Endothelial cell of umbilical vein (primary cell): ENCODE measurements at regions not wholly inside any gene's neighbourhood (a gene's known extent, or its start where the extent isn't known, plus 50 kb on each side); places are given as distances from the start of the nearest gene placed in this dataset.

ENCODE experiments used
- BruUV-seq: library from RNA; stranded (reverse); fragments of 400-500 nt; replicated peaks from 2 replicates; lab custom pipeline; 2021; lab: Mats Ljungman, UMichigan
- CTCF ChIA-PET: fragments of 300-600, 350-600 bp; sonication (Branson Sonifier 250); formaldehyde crosslinking; loops from one replicate; lab custom pipeline; 2021; ENCODE audit warnings: antibody characterized with exemption, inconsistent platforms; lab: Charles Lee
- POLR2A ChIA-PET: fragments of 300-600, 350-600 bp; sonication (Branson Sonifier 250); formaldehyde crosslinking; loops from one replicate; lab custom pipeline; 2021; ENCODE audit warnings: antibody characterized with exemption, inconsistent platforms; lab: Charles Lee
- DNase-seq: peaks from one replicate; pipeline ENCODE4 v3.0.0-alpha.2; 2011; ENCODE audit warnings: low read depth, low spot score
- FAIRE-seq: peaks from 2 replicates; lab custom pipeline; 2011; peaks lifted over from hg19 to GRCh38; lab: Jason Lieb, UNC
- H2AFZ ChIP-seq: 2 replicates; pipeline ENCODE4 v1.6.0; 2012; ENCODE audit warnings: low read depth, low read length, control low read depth, inconsistent platforms
- H3K27ac ChIP-seq: 2 replicates; pipeline ENCODE4 v1.5.1; 2011; ENCODE audit warnings: low read depth, mild to moderate bottlenecking, control low read depth, low read length, moderate library complexity; ENCODE audit not compliant: insufficient read depth
- H3K27me3 ChIP-seq, 2 experiments: 2 replicates each; pipeline versions ENCODE4 v1.6.0 to v1.6.1; 2011; ENCODE audit warnings: low read length in 2 of 2, mixed read lengths in 1 of 2; ENCODE audit not compliant: control insufficient read depth in 2 of 2, insufficient read depth in 2 of 2
- H3K36me3 ChIP-seq, 2 experiments: 2 replicates in 1 of 2; 3 replicates in 1 of 2; pipeline ENCODE4 v1.5.1; 2011; ENCODE audit warnings: low read length in 2 of 2, mild to moderate bottlenecking in 1 of 2, moderate library complexity in 1 of 2; ENCODE audit not compliant: control insufficient read depth in 2 of 2, insufficient read depth in 2 of 2; ENCODE audit errors: extremely low read depth in 1 of 2
- H3K4me1 ChIP-seq: 3 replicates; pipeline ENCODE4 v1.5.1; 2011; ENCODE audit warnings: mild to moderate bottlenecking, low read length; ENCODE audit not compliant: control insufficient read depth, insufficient read depth; ENCODE audit errors: extremely low read depth
- H3K4me2 ChIP-seq: 2 replicates; pipeline ENCODE4 v1.6.1; 2011; ENCODE audit warnings: low read length, control low read depth, mixed read lengths; ENCODE audit not compliant: insufficient read depth
- H3K4me3 ChIP-seq, 3 experiments: fragments of 200-600 bp in 1 of 3; sonication (generic), shearing (Covaris generic) in 1 of 3; replicated peaks in 1 of 3; 2 replicates each; pipeline ENCODE4 v1.5.1; 2011 to 2016; ENCODE audit warnings: control low read depth in 3 of 3, low read length in 3 of 3, mild to moderate bottlenecking in 2 of 3, inconsistent platforms in 1 of 3, low read depth in 1 of 3, moderate library complexity in 1 of 3; ENCODE audit not compliant: insufficient read depth in 1 of 3
- H3K79me2 ChIP-seq: 2 replicates; pipeline ENCODE4 v1.6.0; 2012; ENCODE audit warnings: low read length, inconsistent platforms; ENCODE audit not compliant: control insufficient read depth, insufficient read depth
- H3K9ac ChIP-seq: replicated peaks from 2 replicates; pipeline ENCODE3; 2011; ENCODE audit warnings: low read length, control low read depth; ENCODE audit not compliant: insufficient read depth; ENCODE audit errors: extremely low read depth
- H3K9me1 ChIP-seq: replicated peaks from 3 replicates; pipeline ENCODE4 v1.6.0; 2011; ENCODE audit warnings: mild to moderate bottlenecking, low read length; ENCODE audit not compliant: control insufficient read depth, insufficient read depth; ENCODE audit errors: extremely low read depth
- H3K9me3 ChIP-seq: replicated peaks from 2 replicates; pipeline ENCODE4 v1.5.1; 2012; ENCODE audit warnings: low read length, inconsistent platforms; ENCODE audit not compliant: control insufficient read depth, insufficient read depth
- H4K20me1 ChIP-seq: replicated peaks from 2 replicates; pipeline ENCODE3; 2011; ENCODE audit warnings: mild to moderate bottlenecking, low read length; ENCODE audit not compliant: control insufficient read depth, insufficient read depth; ENCODE audit errors: extremely low read depth
- EZH2 ChIP-seq: IDR thresholded peaks from 2 replicates; pipeline ENCODE4 v1.6.1; 2012; ENCODE audit warnings: borderline replicate concordance, low read depth, mild to moderate bottlenecking, moderate library complexity, low read length, inconsistent platforms; ENCODE audit not compliant: severe bottlenecking
- FOS ChIP-seq: IDR thresholded peaks from 2 replicates; pipeline ENCODE4 v1.6.1; 2011; ENCODE audit warnings: mild to moderate bottlenecking, low read length, moderate library complexity, borderline replicate concordance; ENCODE audit not compliant: insufficient read depth
- GATA2 ChIP-seq: IDR thresholded peaks from 2 replicates; pipeline ENCODE4 v1.7.0; 2011; ENCODE audit warnings: low read depth, mild to moderate bottlenecking, moderate library complexity, mixed read lengths, low read length; ENCODE audit not compliant: insufficient read length, insufficient read depth
- MAX ChIP-seq: IDR thresholded peaks from 2 replicates; pipeline ENCODE4 v1.6.1; 2011; ENCODE audit not compliant: insufficient read depth, insufficient read length
- MYC ChIP-seq: IDR thresholded peaks from one replicate; pipeline ENCODE4 v1.6.1; 2011; ENCODE audit warnings: mild to moderate bottlenecking, low read depth, low read length
- POLR2A ChIP-seq: IDR thresholded peaks from 2 replicates; pipeline ENCODE4 v1.6.1; 2012; ENCODE audit warnings: low read depth, mild to moderate bottlenecking, control low read depth, low read length
- dilution Hi-C: fragments of 300-500 bp; cut with MboI; formaldehyde crosslinking; loops from one replicate; pipeline ENCODE4 v1.15.0; 2019; ENCODE audit warnings: low sequenced_read_pairs; ENCODE audit not compliant: extremely low pct_ligation_motif_present
- intact Hi-C: fragments of 100-400 bp; cut with micrococcal nuclease; formaldehyde crosslinking; loops from one replicate; pipeline ENCODE4 v1.10.0; 2022

GRCh38 chr11:38163526-38163925 lies 1565.5 kb upstream of the RAG2 start:
- Histone ChIP-seq H3K27ac (no peak overlapping the region), H3K79me2 (no peaks in the 10 kb centered on the region), H3K9ac (no peak overlapping the region), H3K9me3 (no peaks in the 10 kb centered on the region), H2AFZ (no peak overlapping the region), H3K36me3 (no peaks in the 10 kb centered on the region), H3K4me2 (no peak overlapping the region), H3K27me3 (no peaks in the 10 kb centered on the region), H3K4me3 (no peak overlapping the region), H3K4me1 (no peaks in the 10 kb centered on the region), H4K20me1 (no peaks in the 10 kb centered on the region), H3K9me1 (no peaks in the 10 kb centered on the region)
- TF ChIP-seq GATA2: no peak
- TF ChIP-seq MYC: no peak
- TF ChIP-seq FOS: no peak
- no peak for TF ChIP-seq EZH2
- TF ChIP-seq MAX: no peak
- no peak for TF ChIP-seq POLR2A
- intact Hi-C loops (no loop called here), dilution Hi-C loops (no loop called here)
- DNase-seq (no peak), FAIRE-seq (no peak)
- POLR2A ChIA-PET: no interaction called here
- CTCF ChIA-PET: no interaction called here
- BruUV-seq: no TSS peak

- dilution Hi-C loops (no loop called here), intact Hi-C loops (no loop called here)
- no peak for DNase-seq
- Histone ChIP-seq H4K20me1 (no peaks in the 10 kb centered on the region), H2AFZ (no peak overlapping the region), H3K27ac (no peak overlapping the region), H3K4me3 (no peak overlapping the region), H3K9ac (no peak overlapping the region), H3K4me2 (no peak overlapping the region), H3K27me3 (no peaks in the 10 kb centered on the region), H3K79me2 (no peaks in the 10 kb centered on the region), H3K4me1 (no peaks in the 10 kb centered on the region), H3K9me1 (no peaks in the 10 kb centered on the region), H3K9me3 (no peaks in the 10 kb centered on the region), H3K36me3 (no peaks in the 10 kb centered on the region)
- no TSS peak for BruUV-seq
- FAIRE-seq: no peak
- CTCF ChIA-PET: no interaction called here
- POLR2A ChIA-PET: no interaction called here
- TF ChIP-seq POLR2A: no peak
Measured at GRCh38 chr11:38160433-38160832, 1562.4 kb upstream of the RAG2 start.
